ENCODE measurements at regions not wholly inside any gene's neighbourhood (a gene's known extent, or its start where the extent isn't known, plus 50 kb on each side); places are given as distances from the start of the nearest gene placed in this dataset.

DNA sequence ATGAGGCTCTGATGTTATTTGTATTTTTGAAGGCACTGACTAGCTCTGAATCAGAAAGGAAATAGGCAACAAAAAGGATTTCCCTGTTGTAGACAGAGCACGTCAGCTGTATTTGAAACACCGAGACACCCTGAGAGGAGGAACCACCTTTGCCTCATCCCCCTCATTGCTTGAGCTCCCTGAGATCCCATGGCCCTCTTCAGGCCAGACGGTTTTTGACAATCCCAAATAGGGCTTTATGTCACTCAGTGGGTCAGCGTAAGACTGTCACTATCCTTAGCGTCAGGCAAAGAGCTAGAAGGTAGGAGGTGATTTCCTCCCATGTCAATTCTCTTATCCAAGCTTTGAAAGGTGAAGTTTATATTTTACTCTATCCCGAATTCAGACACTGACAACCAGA lies 254.3 kb downstream of the ZNF621 start:
- intact Hi-C loops (cut with DNase I) = no loop called here
- Histone ChIP-seq H3K4me1 (peaks cover 17 to 20% of the 10 kb centered on the region in 2 donors), H3K4me3 (no peak overlapping the region), H3K36me3 (no peaks in the 10 kb centered on the region), H3K27me3 (no peaks in the 10 kb centered on the region), H3K9me3 (no peaks in the 10 kb centered on the region), H3K27ac (peak overlapping the region in 1 of 2 donors; percentile 67)
- TF ChIP-seq, protein P1, sequence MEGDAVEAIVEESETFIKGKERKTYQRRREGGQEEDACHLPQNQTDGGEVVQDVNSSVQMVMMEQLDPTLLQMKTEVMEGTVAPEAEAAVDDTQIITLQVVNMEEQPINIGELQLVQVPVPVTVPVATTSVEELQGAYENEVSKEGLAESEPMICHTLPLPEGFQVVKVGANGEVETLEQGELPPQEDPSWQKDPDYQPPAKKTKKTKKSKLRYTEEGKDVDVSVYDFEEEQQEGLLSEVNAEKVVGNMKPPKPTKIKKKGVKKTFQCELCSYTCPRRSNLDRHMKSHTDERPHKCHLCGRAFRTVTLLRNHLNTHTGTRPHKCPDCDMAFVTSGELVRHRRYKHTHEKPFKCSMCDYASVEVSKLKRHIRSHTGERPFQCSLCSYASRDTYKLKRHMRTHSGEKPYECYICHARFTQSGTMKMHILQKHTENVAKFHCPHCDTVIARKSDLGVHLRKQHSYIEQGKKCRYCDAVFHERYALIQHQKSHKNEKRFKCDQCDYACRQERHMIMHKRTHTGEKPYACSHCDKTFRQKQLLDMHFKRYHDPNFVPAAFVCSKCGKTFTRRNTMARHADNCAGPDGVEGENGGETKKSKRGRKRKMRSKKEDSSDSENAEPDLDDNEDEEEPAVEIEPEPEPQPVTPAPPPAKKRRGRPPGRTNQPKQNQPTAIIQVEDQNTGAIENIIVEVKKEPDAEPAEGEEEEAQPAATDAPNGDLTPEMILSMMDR (IDR thresholded peaks at IDR 0.05) = no peak
- DNase-seq (no peak), ATAC-seq (no peak)

DNA sequence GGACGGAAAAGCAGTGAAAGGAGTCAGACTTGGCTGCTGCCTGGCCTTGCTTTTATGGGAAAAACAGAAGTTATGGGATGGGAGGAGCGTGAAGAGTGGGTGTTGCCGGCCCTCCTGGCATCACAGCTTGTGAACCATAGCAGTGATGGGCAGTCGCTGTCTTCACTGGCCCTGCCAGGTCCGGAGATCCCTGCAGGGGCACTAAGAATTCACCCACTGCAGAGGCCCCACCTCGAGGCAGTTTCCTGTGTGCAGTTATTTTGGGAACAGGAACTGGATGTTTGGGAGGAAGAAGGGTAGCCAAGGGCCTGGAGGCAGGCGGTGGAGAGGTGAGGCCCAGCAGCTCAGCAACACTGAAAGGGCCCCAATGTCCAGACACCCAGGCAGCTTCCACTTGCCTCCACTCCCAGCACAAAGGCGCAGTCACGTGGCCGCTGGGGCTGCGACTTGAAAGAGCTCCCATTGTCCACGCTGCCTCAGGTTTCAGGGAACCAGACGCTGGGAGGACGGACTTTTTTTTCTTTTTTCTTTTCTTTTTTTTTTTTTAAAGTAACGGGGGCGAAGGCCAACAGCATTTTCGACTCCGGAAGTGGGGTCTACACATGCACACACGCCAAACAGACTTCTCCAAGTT lies 255.6 kb downstream of the ZNF621 start:
- TF ChIP-seq, protein P1 (IDR thresholded peaks at IDR 0.05) = no peak
- H3K27ac ChIP-seq = peak overlapping the region; percentile 67 to 72
- H3K36me3 ChIP-seq = no peaks in the 10 kb centered on the region
- H3K9me3 ChIP-seq = no peaks in the 10 kb centered on the region
- H3K4me1 ChIP-seq = peaks cover 17 to 20% of the 10 kb centered on the region in 2 donors
- no peaks in the 10 kb centered on the region for H3K27me3 ChIP-seq
- DNase-seq (peak; percentile 35 to 84 (median 66)), ATAC-seq (peak; percentile 89)
- H3K4me3 ChIP-seq = no peak overlapping the region
- intact Hi-C loops (cut with DNase I) = no loop called here

DNA sequence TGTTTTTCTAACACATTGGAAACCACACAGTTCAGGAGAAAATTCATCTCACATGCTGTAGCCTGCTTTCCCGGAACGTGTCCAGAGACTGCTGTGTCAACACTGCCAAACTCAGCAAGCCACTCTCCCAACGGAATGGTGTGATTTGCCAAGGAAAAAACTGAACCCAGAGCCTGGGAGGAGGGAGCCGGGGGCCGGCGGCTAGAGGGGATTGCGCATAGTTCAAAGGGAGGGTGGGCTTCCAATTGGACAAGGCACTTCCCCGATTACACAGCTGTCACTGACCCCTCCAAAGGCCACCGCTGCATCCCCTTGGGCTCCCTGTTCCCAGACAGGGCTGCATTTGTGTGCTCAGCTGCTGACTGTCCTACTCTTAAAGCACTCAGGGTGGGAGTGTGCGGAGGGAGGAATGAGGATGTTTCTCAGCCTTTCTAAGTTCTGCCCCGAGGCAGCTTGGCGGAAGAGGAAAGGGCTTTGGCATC lies 256.2 kb downstream of the ZNF621 start:
- ATAC-seq (peak; percentile 80), DNase-seq (peak in 2 of 4 donors; percentile 44 to 52)
- Histone ChIP-seq H3K9me3 (no peaks in the 10 kb centered on the region), H3K27ac (peak overlapping the region; percentile 67 to 72), H3K36me3 (no peaks in the 10 kb centered on the region), H3K27me3 (no peaks in the 10 kb centered on the region), H3K4me3 (no peak overlapping the region), H3K4me1 (peaks cover 17 to 20% of the 10 kb centered on the region in 2 donors)
- intact Hi-C loops (cut with DNase I) = no loop called here
- TF ChIP-seq, protein P1 (IDR thresholded peaks at IDR 0.05) = no peak

DNA sequence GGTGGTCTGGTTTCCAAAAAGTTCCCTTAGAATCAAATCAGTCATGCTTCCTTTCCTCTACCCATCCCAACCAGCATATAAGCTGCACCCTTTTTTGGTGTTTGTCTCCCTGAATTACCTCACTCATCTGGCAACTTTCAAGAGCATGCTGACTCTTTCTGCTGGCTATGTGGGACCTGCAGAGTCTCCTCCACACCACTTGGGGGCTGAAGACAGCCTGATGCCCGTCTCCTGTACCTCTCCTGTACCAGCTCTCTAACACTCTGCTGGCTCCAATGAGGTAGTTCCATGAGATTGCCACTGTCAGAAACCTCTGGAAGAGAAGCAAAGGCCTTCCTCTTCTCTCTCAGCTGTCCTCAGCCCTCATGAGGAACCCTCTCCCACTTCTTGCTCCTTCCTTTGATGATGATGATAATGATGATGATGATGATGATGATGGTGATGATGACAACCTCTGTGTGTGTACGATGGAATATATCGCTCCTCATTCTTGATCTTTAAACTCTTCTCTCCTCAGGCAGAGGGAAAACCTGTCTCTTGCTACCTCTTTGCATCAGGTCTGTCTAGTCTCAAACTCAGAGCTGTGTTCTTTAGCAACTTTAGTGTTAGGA lies 257.5 kb downstream of the ZNF621 start:
- H3K27ac ChIP-seq = no peak overlapping the region
- H3K4me1 ChIP-seq = peaks cover 17 to 20% of the 10 kb centered on the region in 2 donors
- TF ChIP-seq, protein P1 (IDR thresholded peaks at IDR 0.05) = no peak
- H3K4me3 ChIP-seq = no peak overlapping the region
- intact Hi-C loops (cut with DNase I) = no loop called here
- H3K36me3 ChIP-seq = no peaks in the 10 kb centered on the region
- no peak for DNase-seq
- H3K27me3 ChIP-seq = no peaks in the 10 kb centered on the region
- no peak for ATAC-seq
- H3K9me3 ChIP-seq = peaks cover 0 to 2% of the 10 kb centered on the region in 2 donors

DNA sequence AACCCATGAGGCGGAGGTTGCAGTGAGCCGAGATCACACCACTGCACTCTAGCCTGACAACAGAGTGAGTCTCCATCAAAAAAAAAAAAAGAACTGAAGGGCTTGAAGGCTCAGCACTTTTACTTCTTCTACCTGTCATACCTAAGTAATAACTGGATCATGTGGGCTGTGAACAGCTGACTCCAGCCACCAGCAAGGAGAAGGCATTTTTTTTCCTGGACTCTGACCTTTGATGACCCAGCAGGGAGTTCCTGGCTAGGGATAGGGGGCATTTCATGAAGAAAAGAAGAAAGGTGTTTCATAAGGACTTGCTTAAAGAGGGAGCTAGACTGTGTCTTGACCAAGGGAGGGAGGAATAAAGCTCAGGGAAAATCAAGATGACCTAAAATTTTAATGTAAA lies 266.0 kb downstream of the ZNF621 start:
- Histone ChIP-seq H3K4me1 (no peaks in the 10 kb centered on the region), H3K27ac (no peak overlapping the region), H3K4me3 (no peak overlapping the region), H3K9me3 (peaks cover 0 to 4% of the 10 kb centered on the region in 2 donors), H3K27me3 (no peaks in the 10 kb centered on the region), H3K36me3 (no peaks in the 10 kb centered on the region)
- TF ChIP-seq, protein P1 (IDR thresholded peaks at IDR 0.05) = no peak
- intact Hi-C loops (cut with DNase I) = no loop called here
- DNase-seq (no peak), ATAC-seq (no peak)

All from left lung (tissue), 4 donors.